C4-2B (cell line): ENCODE measurements at regions not wholly inside any gene's neighbourhood (a gene's known extent, or its start where the extent isn't known, plus 50 kb on each side); places are given as distances from the start of the nearest gene placed in this dataset.
A peak's percentile ranks its signal among the peaks of the same experiment; 100 is the strongest.

Experiments
- H3K27ac ChIP-seq: fragments of 450-650 bp; 2 replicates; pipeline ENCODE4 v1.5.1; 2017
- ZFX ChIP-seq: fragments of 450-650 bp; IDR thresholded peaks from 2 replicates; pipeline ENCODE4 v1.6.1; 2017
- TF ChIP-seq, protein P1 (sequence below): fragments of 450-650 bp; conservative IDR thresholded peaks from 2 replicates; pipeline ENCODE4 v1.5.1; 2017; ENCODE audit warnings: mild to moderate bottlenecking

DNA sequence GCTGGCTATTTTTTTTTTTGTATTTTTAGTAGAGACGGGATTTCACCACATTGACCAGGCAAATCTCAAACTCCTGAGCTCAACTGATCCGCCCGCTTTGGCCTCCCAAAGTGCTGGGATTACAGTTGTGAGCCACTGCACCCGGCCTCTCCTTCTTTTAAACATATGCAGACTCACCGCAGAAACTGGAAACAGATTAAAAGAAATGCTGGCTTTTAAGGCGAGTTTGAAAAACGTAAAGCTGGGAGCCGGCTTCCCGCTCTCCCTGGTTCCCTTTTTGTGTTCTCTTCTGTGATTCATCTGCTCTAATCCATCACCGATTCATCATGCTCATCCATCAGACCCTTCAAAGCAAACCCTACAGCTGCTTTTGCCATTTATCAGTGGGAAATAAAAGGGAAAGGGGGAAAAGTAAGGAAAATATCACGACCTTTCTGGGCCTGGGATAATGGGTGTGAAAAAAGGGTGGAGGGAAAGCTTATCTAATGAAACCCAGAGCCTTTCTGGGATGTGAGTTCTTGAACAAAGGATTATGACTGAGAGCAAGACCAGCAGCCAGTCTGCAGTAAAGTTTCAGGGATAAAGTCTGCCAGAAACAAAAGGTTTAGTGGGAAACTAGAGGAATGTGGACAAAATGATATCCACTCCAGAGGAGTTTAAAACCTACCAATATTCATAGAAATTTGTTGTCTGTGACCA, 92.3 kb upstream of the LRIG1 start:
- no peak for TF ChIP-seq ZFX
- TF ChIP-seq, protein P1, sequence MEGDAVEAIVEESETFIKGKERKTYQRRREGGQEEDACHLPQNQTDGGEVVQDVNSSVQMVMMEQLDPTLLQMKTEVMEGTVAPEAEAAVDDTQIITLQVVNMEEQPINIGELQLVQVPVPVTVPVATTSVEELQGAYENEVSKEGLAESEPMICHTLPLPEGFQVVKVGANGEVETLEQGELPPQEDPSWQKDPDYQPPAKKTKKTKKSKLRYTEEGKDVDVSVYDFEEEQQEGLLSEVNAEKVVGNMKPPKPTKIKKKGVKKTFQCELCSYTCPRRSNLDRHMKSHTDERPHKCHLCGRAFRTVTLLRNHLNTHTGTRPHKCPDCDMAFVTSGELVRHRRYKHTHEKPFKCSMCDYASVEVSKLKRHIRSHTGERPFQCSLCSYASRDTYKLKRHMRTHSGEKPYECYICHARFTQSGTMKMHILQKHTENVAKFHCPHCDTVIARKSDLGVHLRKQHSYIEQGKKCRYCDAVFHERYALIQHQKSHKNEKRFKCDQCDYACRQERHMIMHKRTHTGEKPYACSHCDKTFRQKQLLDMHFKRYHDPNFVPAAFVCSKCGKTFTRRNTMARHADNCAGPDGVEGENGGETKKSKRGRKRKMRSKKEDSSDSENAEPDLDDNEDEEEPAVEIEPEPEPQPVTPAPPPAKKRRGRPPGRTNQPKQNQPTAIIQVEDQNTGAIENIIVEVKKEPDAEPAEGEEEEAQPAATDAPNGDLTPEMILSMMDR: no peak
- H3K27ac ChIP-seq: no peak overlapping the region

DNA sequence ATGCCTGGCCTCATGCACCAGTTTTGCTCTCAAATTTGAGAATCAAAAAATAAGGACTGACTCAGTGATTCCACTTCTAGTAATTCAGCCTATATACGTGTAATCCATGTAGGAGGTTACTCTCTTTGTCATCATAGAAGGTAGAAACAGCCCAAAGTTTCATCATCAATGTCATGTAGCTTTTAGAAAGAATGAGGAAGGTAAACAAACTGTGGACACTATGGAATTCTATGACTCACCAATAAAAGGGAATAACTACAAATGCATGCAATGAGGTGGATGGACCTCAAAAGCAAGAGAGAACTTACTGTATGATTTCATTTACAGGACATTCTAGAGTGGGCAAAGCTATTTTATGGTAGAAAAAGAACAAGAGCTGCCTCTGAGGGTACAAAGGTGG, 93.2 kb upstream of the LRIG1 start:
- no peak overlapping the region for H3K27ac ChIP-seq
- TF ChIP-seq, protein P1: no peak
- TF ChIP-seq ZFX: no peak

- TF ChIP-seq, protein P1: no peak
- no peak for TF ChIP-seq ZFX
- H3K27ac ChIP-seq: no peak overlapping the region
Observed at GRCh38 chr3:66597308-66597863, 96.6 kb upstream of the LRIG1 start.

DNA sequence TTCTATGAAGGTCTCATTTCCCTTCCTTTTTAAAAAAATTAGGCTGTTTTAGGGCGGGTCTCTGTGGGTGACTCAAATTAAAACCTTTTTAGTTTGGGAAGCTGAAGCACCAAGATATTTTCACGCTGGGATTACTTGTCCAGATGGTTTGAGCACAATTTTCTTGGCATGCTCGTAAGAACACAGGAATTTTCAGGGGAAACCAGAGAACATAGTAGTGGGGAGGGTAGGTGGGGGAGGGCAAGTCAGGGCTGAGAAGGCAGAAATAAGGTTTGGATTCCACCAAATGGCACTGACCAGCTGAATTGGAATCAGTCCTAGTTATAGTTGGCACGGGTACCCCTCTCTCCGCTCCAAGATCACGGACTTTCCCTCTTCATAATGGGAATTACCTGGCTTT, 97.3 kb upstream of the LRIG1 start:
- H3K27ac ChIP-seq: no peak overlapping the region
- TF ChIP-seq, protein P1: no peak
- no peak for TF ChIP-seq ZFX

DNA sequence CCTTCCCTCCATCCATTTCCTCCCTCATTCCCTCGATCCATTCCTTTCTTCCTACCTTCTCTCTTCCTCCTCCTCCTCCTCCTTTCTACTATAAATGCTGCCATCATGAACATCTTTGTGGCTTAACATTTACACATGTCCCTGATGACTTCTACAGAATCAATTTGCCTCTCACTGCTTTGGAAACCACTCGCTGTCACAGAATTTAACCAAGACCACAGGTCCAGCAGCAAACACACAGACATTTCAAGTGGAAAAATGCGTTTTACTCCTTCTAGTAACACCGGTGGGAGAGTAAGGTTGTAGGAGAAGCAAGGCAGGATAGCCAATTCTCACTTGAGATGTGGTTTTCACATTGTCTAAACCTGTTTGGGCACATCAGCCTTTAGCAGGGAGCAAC, 101.4 kb upstream of the LRIG1 start:
- no peak for TF ChIP-seq ZFX
- TF ChIP-seq, protein P1: no peak
- H3K27ac ChIP-seq: peak overlapping the region; percentile 18; the same call in 1 of the 2 replicates

DNA sequence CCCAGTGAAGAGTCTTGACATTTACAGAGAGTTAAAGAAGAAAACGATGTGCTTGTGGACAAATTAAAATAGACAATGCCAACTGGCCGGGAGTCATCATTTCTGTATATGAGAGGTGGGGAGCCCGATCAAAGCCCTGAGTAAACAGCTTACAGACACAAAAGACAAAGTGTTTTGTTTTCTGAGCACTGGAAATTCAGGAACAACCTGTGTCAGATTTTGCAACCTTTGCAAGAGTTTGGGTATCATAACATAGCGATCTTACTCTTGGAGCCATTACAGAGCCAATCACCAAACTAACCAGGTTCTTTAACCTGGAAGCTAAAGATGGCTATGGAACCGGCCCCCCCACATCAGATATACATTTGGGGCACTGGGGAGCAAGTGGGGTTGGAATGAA, 101.9 kb upstream of the LRIG1 start:
- H3K27ac ChIP-seq: no peak overlapping the region; the same call in 1 of the 2 replicates
- TF ChIP-seq ZFX: no peak
- TF ChIP-seq, protein P1: no peak

- no peak overlapping the region; the same call in 1 of the 2 replicates for H3K27ac ChIP-seq
- no peak for TF ChIP-seq ZFX
- TF ChIP-seq, protein P1: no peak
Observed at GRCh38 chr3:66603151-66603611, 102.4 kb upstream of the LRIG1 start.
